Lung microvascular endothelial cell (primary cell): ENCODE measurements at regions not wholly inside any gene's neighbourhood (a gene's known extent, or its start where the extent isn't known, plus 50 kb on each side); places are given as distances from the start of the nearest gene placed in this dataset.
"Not testable (repeated sequence)": the region's sequence is repeated elsewhere in the genome, so short reads cannot be mapped to it uniquely, and the experiment has no call there.

Source experiments
- DNase-seq, 2 donors: peaks; one replicate each; pipeline versions ENCODE4 v3.0.0 to v3.0.0-alpha.2; 2010; ENCODE audit warnings: low read depth in 2 of 2

DNA sequence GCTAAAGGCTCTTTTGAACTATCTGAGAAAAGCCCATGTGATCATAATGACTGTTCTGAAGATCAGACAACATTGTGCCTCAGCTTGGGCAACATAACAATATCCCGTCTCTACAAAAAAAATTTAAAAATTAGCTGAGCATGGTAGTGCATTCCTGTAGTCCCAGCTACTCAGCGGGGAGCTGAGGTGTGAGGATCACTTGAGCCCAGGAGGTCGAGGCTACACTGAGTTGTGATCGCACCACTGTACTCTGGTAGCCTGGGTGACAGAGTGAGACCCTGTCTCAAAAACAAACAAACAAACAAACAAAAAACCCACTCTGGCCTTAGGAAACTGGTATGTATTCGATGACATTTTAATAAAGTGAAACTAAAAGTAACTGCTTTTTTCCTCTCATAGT lies 1526.8 kb upstream of the TENM4 start:
- DNase-seq = no peak

DNA sequence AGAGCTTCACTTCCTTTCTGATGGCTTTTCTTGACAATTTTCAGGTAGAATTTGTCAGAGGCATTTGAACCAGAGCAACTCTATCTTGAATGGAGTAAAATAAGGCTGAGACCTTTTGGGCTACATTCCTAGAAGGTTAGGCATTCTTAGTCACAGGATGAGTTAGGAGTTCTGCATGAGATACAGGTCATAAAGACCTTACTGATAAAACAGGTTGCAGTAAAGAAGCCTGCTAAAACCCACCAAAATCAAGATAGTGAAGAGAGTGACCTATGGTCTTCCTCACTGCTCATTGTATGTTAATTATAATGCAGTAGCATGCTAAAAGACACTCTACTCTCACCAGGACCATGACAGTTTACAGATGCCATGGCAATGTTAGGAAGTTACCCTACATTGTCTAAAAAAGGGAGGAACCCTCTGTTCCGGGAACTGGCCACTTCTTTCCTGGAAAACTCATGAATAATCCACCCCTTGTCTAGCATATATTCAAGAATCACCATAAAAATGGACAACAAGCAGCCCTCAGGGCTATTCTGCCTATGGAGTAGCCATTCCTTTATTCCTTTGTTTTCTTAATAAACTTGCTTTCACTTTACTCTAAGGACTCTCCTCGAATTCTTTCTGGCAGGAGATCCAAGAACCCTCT lies 1519.7 kb upstream of the TENM4 start:
- DNase-seq = no peak

DNA sequence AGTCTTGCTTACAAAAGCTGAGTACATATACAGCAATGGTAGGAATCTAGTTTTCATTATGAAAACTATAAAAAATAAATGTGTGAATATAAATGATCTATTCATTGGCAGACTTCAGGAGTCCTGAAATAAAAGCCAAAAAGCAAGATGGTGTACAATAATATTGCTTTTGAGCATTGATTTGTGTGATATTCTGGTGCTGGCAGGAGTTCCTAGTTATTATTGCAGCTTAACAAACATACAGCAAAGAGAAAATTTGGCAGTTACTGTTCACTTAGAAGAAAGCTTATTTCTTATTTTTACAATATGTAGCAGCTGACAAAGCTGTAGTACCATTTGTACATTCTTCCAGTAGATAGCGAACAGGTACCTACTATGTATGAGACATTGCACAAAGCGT lies 1518.9 kb upstream of the TENM4 start:
- DNase-seq = no peak

DNA sequence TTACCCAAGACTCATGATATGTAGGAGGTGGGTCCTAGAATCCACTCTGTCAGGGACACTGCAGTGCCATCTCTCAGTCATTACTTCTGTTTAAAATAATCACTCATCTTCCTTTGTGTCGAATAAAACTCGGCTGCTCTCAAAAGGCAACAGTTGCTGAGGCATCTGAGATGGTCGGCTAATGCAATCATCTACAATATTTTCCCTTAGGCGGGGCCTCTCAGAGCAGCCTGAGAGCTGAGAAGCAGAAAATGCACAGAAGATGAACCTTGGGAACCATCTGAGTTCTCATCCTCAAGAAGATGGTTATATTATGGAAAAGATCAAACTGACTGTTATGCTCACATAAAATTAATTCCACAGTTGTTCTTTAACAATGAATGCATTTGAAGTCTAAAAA lies 1518.2 kb upstream of the TENM4 start:
- DNase-seq = no peak

DNA sequence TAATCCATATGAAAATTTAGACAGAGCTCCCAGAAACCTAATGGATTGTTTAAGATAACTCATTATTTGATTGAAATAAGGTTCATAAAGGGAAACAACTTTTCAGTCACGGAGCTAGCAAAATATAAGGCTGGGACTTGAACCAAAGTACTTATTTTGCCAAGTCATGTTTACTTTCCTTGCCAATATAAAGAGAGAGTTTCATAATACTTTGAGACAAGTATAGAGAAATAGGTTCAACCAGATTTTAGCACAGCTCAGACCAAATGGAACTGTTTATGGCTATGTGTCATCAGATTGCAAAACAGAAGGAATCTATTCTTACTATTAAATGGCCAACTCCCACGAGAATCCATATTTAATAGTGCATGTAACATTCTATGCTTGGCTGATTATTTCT lies 1517.5 kb upstream of the TENM4 start:
- no peak for DNase-seq

DNA sequence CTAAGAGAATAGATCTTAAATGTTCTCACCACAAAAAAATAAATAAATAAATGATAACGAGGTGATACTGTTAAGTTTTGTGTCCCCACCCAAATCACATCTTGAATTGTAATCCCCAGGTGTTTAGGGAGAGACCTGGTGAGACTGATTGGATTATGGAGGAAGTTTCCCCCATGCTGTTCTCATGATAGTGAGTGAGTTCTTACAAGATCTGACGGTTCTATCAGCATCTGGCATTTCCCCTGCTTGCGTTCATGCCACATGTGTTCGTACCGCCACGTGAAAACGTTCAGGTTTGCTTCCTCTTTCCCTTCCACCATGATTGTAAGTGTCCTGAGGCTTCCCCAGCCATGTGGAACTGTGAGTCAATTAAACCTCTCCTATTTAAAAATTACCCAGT lies 1514.8 kb upstream of the TENM4 start:
- DNase-seq = no peak

DNA sequence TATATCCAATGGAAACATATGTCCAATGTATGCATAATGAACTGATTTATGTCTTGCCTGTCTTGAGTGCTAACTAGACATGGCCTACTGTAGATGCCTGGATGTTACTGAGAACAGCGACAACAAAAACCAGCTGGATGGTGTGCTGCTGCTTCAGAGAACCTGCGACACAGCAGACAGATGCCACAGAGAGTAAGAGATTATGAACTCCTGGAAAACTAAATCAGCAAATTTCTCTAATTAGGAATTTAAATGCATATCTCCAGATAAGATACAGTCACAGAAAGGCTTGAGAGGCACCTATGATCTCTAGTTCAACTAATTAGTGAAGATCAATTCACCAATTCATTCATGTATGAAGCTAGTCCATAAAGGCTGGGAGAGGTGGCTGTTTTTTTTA lies 1508.0 kb upstream of the TENM4 start:
- DNase-seq = no peak

GRCh38 chr11:80944758-80945157 lies 1503.9 kb upstream of the TENM4 start:
- DNase-seq = no peak

DNA sequence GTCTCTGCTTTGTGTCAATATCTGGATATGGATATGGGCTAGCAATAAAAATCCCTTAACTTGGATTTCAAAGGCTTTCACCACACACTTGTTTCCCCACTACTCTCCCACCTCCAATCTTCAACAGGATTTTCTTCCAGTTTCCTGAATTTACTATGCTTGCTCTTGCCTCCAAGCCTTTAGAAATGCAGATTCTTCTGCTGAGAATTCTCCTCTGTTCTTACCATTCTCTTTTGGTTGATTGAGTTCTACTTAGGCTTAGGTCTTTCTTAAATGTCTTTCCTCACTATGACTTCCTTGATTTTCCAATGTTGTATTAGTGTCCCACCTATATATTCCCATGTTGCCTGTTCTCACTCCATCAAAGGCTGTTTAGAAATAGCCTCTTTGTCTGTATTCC lies 1502.4 kb upstream of the TENM4 start:
- no peak for DNase-seq

- DNase-seq = no peak
Measured at GRCh38 chr11:80937842-80938241, 1497.0 kb upstream of the TENM4 start.

DNA sequence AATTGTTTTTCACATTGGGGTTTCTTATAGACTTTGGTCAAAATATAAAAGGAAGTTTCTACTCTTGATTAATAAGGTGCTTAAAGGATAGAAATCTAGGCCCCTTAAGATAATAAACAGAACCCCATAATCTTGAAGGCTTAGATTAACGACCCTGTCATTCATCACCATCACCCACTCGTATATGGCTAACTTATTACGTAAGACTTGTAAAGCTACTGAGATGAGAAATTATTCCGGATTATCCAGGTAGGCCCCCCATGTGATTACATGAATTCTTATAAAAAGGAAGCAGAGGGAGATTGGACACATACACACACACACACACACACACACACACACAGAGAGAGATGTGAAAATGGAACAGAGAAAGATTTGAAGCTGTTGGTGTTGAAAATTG lies 1489.2 kb upstream of the TENM4 start:
- DNase-seq = no peak

DNA sequence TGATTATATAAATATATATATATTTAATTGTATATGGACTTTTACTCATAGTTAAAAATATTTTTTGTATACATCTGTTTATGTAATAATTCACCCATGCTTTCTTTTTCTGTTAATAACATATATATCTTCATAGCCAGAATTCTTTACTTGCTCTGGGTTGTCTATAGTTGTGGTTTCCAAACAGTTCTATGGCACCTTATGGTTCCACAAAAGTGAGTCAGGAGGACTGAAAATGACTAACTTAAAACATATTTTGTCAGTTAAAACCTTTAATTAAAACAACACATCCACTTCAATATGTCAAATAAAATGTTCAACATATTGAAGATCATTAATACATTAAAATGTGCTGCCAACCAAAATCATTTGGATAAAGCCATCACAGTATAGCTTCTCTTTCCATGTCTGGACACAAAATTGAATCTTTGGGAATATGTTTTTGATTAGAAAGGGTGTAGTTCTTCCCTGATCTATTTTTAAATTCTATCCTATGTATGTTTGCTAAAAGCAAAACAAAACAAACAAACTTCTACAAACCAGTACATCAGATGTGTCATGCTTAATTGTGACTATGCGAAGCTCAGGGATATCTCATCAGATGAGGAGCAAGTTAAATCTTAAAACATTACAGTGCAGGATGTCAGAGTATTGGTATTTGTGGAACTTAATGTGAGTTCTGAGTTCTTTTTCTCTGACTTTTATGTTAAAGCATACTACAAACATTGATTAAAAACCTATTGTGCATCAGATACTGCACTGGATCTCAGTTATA lies 1488.4 kb upstream of the TENM4 start:
- no peak for DNase-seq

DNA sequence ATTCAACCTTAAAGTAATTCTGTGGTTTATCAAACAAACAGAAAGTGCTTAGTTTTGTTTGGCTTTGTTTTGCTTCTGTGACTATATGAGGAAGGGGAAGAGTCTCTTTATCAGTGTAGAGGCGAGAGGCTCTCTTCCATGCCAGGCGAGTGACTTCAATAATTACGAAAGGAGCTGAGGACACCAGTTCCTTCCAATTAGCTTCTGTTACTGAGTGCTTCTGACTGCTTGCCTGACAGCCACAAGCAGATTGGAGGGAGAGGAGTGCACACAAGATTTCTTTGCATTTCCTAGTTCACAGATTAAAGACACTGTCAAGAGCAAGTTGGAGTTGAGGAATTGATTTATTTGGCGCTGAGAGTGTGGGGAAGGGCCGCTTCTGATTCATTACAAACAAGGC lies 1484.5 kb upstream of the TENM4 start:
- no peak for DNase-seq

GRCh38 chr11:80921310-80921709 lies 1480.5 kb upstream of the TENM4 start:
- not testable (repeated sequence) for DNase-seq

DNA sequence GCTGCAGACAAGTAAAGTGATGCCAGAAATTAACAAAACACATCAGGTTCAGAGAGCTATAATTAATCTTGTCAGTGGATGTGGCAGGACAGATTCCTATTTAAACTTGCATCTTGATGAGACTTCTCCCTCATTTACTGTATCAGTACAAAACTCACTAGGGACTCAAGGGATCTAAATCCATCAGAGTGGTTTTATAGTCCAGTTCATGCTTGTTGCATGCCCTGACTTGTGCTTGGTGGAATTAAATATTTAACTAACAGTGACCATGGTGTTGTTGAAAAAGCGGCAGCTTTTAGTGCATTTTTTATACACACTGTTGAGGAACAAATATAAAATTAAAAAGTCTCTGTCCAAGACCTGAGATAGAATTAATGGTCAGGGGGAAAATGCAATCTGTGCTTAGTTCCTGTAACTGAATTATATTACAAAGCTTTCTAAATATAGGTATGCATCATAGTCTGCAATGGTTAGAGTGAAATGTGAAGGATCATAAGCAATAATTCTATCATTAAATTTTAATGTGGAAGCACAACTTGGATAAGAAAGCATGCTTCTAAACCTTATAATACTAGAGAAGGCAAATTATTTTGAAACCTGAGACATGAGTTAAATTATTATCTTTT lies 1475.5 kb upstream of the TENM4 start:
- DNase-seq = no peak

GRCh38 chr11:80914311-80914710 lies 1473.5 kb upstream of the TENM4 start:
- no peak for DNase-seq

GRCh38 chr11:80911666-80912065 lies 1470.8 kb upstream of the TENM4 start:
- no peak for DNase-seq

GRCh38 chr11:80900265-80900664 lies 1459.4 kb upstream of the TENM4 start:
- no peak for DNase-seq

DNA sequence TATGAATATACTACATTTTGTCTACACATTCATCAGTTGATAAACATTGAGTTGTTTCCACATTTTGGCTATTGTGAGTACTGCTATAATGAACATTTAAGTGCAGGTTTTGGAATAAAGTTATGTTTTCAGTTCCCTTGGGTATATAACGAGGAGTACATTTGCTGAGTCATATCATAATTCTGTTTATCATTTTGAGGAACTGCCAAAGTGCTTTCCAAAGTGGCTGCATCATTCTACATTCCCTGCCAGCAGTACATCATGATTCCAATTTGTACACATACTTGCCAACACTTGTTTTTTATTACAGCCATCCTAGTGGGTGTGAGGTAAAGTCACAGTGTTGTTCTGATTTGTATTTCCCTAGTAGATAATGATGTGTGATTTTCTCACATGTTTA lies 1458.6 kb upstream of the TENM4 start:
- peak in 1 of 2 donors; percentile 2 for DNase-seq

DNA sequence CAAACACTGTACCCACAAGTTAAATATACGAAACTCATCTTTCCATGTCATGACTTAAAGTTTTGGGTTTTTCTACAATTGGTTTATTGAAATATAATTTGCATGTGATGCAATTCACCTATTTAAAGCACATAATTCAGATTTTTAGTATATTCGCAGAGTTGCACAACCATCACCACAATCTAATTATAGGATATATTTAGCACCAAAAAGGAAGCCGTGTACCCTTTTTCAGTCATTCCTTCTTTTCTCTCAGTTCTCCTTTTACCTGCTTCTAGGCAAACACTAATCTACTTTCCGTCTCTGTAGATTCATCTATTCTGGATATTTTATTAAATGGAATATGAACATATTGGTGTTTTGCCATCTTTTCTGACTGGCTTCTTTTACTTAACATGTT lies 1458.1 kb upstream of the TENM4 start:
- DNase-seq = no peak

DNA sequence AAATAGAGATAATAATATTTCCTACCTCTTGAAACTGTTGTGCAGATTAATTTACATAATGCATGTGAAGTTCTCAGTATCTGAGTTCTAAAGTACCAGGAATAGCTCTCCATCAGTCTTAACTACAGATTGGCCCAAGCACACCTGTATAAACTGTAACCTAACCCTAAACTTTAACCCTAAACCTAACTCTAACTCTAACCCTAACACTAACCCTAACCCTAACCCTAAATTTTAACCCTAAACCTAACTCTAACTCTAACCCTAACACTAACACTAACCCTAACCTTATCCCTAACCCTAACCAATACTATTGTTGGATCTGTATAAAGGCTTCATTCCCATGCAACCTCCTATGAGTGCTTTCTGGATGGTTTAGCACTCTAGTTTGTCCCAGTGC lies 1445.9 kb upstream of the TENM4 start:
- no peak for DNase-seq

- no peak for DNase-seq
Measured at GRCh38 chr11:80873310-80873999, 1432.6 kb upstream of the TENM4 start.
